PC-3 (cell line): ENCODE measurements at regions not wholly inside any gene's neighbourhood (a gene's known extent, or its start where the extent isn't known, plus 50 kb on each side); places are given as distances from the start of the nearest gene placed in this dataset.

Experiments
- EZH2 ChIP-seq: fragments of 300-600 bp; sonication (generic); IDR thresholded peaks from one replicate; pipeline ENCODE4 v1.6.1; 2017; ENCODE audit warnings: antibody characterized with exemption, mild to moderate bottlenecking, low read length; ENCODE audit not compliant: unreplicated experiment
- EZH2phosphoT487 ChIP-seq: fragments of 300-600 bp; sonication (generic); IDR thresholded peaks from 2 replicates; pipeline ENCODE4 v1.6.1; 2018; ENCODE audit warnings: mild to moderate bottlenecking, antibody characterized with exemption, low read length, borderline replicate concordance
- TF ChIP-seq, protein P1 (sequence below): fragments of 300-600 bp; sonication (generic); conservative IDR thresholded peaks from 2 replicates; pipeline ENCODE4 v1.5.1; 2017; ENCODE audit warnings: antibody characterized with exemption, low read depth, mild to moderate bottlenecking, low read length

DNA sequence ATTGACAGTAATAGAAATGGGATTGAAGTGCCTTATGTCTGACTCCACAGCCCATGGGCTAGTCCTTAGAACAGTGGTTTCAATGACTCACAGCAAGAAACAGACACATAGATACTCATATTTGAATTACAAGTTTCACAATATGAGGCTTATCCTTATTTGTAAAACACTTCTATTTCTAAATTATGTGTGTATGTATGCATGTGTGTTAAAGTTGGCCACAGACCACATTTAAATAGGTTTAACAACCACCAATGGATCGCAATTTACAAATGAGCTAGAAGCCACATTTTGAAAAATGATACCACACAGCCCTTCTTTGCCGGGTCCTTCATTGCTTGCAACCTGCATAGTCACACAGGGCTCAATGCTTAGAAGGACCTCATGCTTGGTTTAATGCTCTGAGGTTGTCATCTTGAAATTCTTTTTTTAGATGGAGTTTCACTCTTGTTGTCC lies 157.8 kb upstream of the PREP start:
- TF ChIP-seq, protein P1, sequence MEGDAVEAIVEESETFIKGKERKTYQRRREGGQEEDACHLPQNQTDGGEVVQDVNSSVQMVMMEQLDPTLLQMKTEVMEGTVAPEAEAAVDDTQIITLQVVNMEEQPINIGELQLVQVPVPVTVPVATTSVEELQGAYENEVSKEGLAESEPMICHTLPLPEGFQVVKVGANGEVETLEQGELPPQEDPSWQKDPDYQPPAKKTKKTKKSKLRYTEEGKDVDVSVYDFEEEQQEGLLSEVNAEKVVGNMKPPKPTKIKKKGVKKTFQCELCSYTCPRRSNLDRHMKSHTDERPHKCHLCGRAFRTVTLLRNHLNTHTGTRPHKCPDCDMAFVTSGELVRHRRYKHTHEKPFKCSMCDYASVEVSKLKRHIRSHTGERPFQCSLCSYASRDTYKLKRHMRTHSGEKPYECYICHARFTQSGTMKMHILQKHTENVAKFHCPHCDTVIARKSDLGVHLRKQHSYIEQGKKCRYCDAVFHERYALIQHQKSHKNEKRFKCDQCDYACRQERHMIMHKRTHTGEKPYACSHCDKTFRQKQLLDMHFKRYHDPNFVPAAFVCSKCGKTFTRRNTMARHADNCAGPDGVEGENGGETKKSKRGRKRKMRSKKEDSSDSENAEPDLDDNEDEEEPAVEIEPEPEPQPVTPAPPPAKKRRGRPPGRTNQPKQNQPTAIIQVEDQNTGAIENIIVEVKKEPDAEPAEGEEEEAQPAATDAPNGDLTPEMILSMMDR, result no peak
- TF ChIP-seq EZH2phosphoT487 (no peak), EZH2 (no peak)
